ENCODE measurements at regions not wholly inside any gene's neighbourhood (a gene's known extent, or its start where the extent isn't known, plus 50 kb on each side); places are given as distances from the start of the nearest gene placed in this dataset.
A peak's percentile ranks its signal among the peaks of the same experiment; 100 is the strongest.

- TF ChIP-seq, protein P1, sequence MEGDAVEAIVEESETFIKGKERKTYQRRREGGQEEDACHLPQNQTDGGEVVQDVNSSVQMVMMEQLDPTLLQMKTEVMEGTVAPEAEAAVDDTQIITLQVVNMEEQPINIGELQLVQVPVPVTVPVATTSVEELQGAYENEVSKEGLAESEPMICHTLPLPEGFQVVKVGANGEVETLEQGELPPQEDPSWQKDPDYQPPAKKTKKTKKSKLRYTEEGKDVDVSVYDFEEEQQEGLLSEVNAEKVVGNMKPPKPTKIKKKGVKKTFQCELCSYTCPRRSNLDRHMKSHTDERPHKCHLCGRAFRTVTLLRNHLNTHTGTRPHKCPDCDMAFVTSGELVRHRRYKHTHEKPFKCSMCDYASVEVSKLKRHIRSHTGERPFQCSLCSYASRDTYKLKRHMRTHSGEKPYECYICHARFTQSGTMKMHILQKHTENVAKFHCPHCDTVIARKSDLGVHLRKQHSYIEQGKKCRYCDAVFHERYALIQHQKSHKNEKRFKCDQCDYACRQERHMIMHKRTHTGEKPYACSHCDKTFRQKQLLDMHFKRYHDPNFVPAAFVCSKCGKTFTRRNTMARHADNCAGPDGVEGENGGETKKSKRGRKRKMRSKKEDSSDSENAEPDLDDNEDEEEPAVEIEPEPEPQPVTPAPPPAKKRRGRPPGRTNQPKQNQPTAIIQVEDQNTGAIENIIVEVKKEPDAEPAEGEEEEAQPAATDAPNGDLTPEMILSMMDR (IDR thresholded peaks at IDR 0.05): no peak
- TF ChIP-seq POLR2AphosphoS5 (IDR thresholded peaks at IDR 0.05) (peak in 1 of 3 donors; percentile 21), POLR2A (IDR thresholded peaks at IDR 0.05) (no peak)
Observed at GRCh38 chr12:65640489-65640901, 183.8 kb upstream of the HMGA2 start.
